ENCODE measurements at regions not wholly inside any gene's neighbourhood (a gene's known extent, or its start where the extent isn't known, plus 50 kb on each side); places are given as distances from the start of the nearest gene placed in this dataset.
"Not testable (repeated sequence)": the region's sequence is repeated elsewhere in the genome, so short reads cannot be mapped to it uniquely, and the experiment has no call there.

GRCh38 chr18:22602456-22602855, 184.7 kb upstream of the CTAGE1 start:
- H3K9me3 Mint-ChIP-seq; H3K36me3 Mint-ChIP-seq (ENCODE audit: low read depth); H3K27me3 Mint-ChIP-seq; DNase-seq; H3K4me1 Mint-ChIP-seq (ENCODE audit: low read depth); H3K27ac Mint-ChIP-seq; H3K4me3 Mint-ChIP-seq: not testable (repeated sequence)

GRCh38 chr18:22603902-22604301, 186.2 kb upstream of the CTAGE1 start:
- no peaks in the 10 kb centered on the region for H3K36me3 Mint-ChIP-seq (ENCODE audit: low read depth)
- H3K9me3 Mint-ChIP-seq, result no peaks in the 10 kb centered on the region
- H3K27ac Mint-ChIP-seq, result no peak overlapping the region
- no peak for DNase-seq
- no peaks in the 10 kb centered on the region for H3K4me1 Mint-ChIP-seq (ENCODE audit: low read depth)
- H3K27me3 Mint-ChIP-seq, result peaks cover 6% of the 10 kb centered on the region
- H3K4me3 Mint-ChIP-seq, result no peak overlapping the region

- Mint-ChIP-seq H3K4me3 (no peak overlapping the region), H3K9me3 (no peaks in the 10 kb centered on the region), H3K36me3 (ENCODE audit: low read depth) (no peaks in the 10 kb centered on the region), H3K27me3 (peaks cover 3% of the 10 kb centered on the region), H3K4me1 (ENCODE audit: low read depth) (no peaks in the 10 kb centered on the region), H3K27ac (no peak overlapping the region)
- no peak for DNase-seq
Observed at GRCh38 chr18:22604390-22604985, 186.8 kb upstream of the CTAGE1 start.

GRCh38 chr18:22604986-22605421, 187.3 kb upstream of the CTAGE1 start:
- no peaks in the 10 kb centered on the region for H3K36me3 Mint-ChIP-seq (ENCODE audit: low read depth)
- no peak for DNase-seq
- H3K4me1 Mint-ChIP-seq (ENCODE audit: low read depth), result no peaks in the 10 kb centered on the region
- no peaks in the 10 kb centered on the region for H3K9me3 Mint-ChIP-seq
- peaks cover 3% of the 10 kb centered on the region for H3K27me3 Mint-ChIP-seq
- H3K27ac Mint-ChIP-seq, result no peak overlapping the region
- H3K4me3 Mint-ChIP-seq, result no peak overlapping the region

- Mint-ChIP-seq H3K4me3 (no peak overlapping the region), H3K9me3 (no peaks in the 10 kb centered on the region), H3K27me3 (peaks cover under 1% of the 10 kb centered on the region), H3K36me3 (ENCODE audit: low read depth) (no peaks in the 10 kb centered on the region), H3K4me1 (ENCODE audit: low read depth) (no peaks in the 10 kb centered on the region), H3K27ac (no peak overlapping the region)
- no peak for DNase-seq
Observed at GRCh38 chr18:22605736-22606135, 188.0 kb upstream of the CTAGE1 start.

- Mint-ChIP-seq H3K27me3 (no peaks in the 10 kb centered on the region), H3K9me3 (no peaks in the 10 kb centered on the region), H3K4me1 (ENCODE audit: low read depth) (no peaks in the 10 kb centered on the region), H3K36me3 (ENCODE audit: low read depth) (no peaks in the 10 kb centered on the region), H3K27ac (no peak overlapping the region), H3K4me3 (no peak overlapping the region)
- no peak for DNase-seq
Observed at GRCh38 chr18:22606563-22607283, 189.0 kb upstream of the CTAGE1 start.

GRCh38 chr18:22607284-22607635, 189.5 kb upstream of the CTAGE1 start:
- no peaks in the 10 kb centered on the region for H3K27me3 Mint-ChIP-seq
- H3K27ac Mint-ChIP-seq, result no peak overlapping the region
- no peak for DNase-seq
- no peak overlapping the region for H3K4me3 Mint-ChIP-seq
- H3K9me3 Mint-ChIP-seq, result no peaks in the 10 kb centered on the region
- no peaks in the 10 kb centered on the region for H3K4me1 Mint-ChIP-seq (ENCODE audit: low read depth)
- H3K36me3 Mint-ChIP-seq (ENCODE audit: low read depth), result no peaks in the 10 kb centered on the region

- no peaks in the 10 kb centered on the region for H3K4me1 Mint-ChIP-seq (ENCODE audit: low read depth)
- no peak overlapping the region for H3K27ac Mint-ChIP-seq
- H3K36me3 Mint-ChIP-seq (ENCODE audit: low read depth), result no peaks in the 10 kb centered on the region
- H3K4me3 Mint-ChIP-seq, result no peak overlapping the region
- no peaks in the 10 kb centered on the region for H3K27me3 Mint-ChIP-seq
- DNase-seq, result no peak
- H3K9me3 Mint-ChIP-seq, result no peaks in the 10 kb centered on the region
Observed at GRCh38 chr18:22608847-22609246, 191.1 kb upstream of the CTAGE1 start.

GRCh38 chr18:22609642-22610041, 191.9 kb upstream of the CTAGE1 start:
- H3K4me3 Mint-ChIP-seq, result no peak overlapping the region
- DNase-seq, result no peak
- H3K27ac Mint-ChIP-seq, result no peak overlapping the region
- H3K4me1 Mint-ChIP-seq (ENCODE audit: low read depth), result no peaks in the 10 kb centered on the region
- H3K9me3 Mint-ChIP-seq, result no peaks in the 10 kb centered on the region
- no peaks in the 10 kb centered on the region for H3K27me3 Mint-ChIP-seq
- H3K36me3 Mint-ChIP-seq (ENCODE audit: low read depth), result no peaks in the 10 kb centered on the region

- Mint-ChIP-seq H3K27ac (no peak overlapping the region), H3K9me3 (no peaks in the 10 kb centered on the region), H3K4me1 (ENCODE audit: low read depth) (no peaks in the 10 kb centered on the region), H3K4me3 (no peak overlapping the region), H3K27me3 (no peaks in the 10 kb centered on the region), H3K36me3 (ENCODE audit: low read depth) (no peaks in the 10 kb centered on the region)
- DNase-seq, result no peak
Observed at GRCh38 chr18:22613058-22613690, 195.5 kb upstream of the CTAGE1 start.

- no peaks in the 10 kb centered on the region for H3K36me3 Mint-ChIP-seq (ENCODE audit: low read depth)
- H3K9me3 Mint-ChIP-seq, result no peaks in the 10 kb centered on the region
- H3K4me1 Mint-ChIP-seq (ENCODE audit: low read depth), result no peaks in the 10 kb centered on the region
- DNase-seq, result no peak
- H3K27ac Mint-ChIP-seq, result no peak overlapping the region
- no peaks in the 10 kb centered on the region for H3K27me3 Mint-ChIP-seq
- no peak overlapping the region for H3K4me3 Mint-ChIP-seq
Observed at GRCh38 chr18:22613788-22614187, 196.1 kb upstream of the CTAGE1 start.

- H3K36me3 Mint-ChIP-seq (ENCODE audit: low read depth), result no peaks in the 10 kb centered on the region
- H3K4me1 Mint-ChIP-seq (ENCODE audit: low read depth), result no peaks in the 10 kb centered on the region
- peaks cover 5% of the 10 kb centered on the region for H3K27me3 Mint-ChIP-seq
- no peak overlapping the region for H3K4me3 Mint-ChIP-seq
- H3K27ac Mint-ChIP-seq, result no peak overlapping the region
- no peaks in the 10 kb centered on the region for H3K9me3 Mint-ChIP-seq
- no peak for DNase-seq
Observed at GRCh38 chr18:22623513-22623912, 205.8 kb upstream of the CTAGE1 start.

GRCh38 chr18:22624176-22624575, 206.5 kb upstream of the CTAGE1 start:
- no peaks in the 10 kb centered on the region for H3K4me1 Mint-ChIP-seq (ENCODE audit: low read depth)
- H3K9me3 Mint-ChIP-seq, result no peaks in the 10 kb centered on the region
- no peaks in the 10 kb centered on the region for H3K36me3 Mint-ChIP-seq (ENCODE audit: low read depth)
- no peak overlapping the region for H3K4me3 Mint-ChIP-seq
- DNase-seq, result no peak
- peaks cover 5% of the 10 kb centered on the region for H3K27me3 Mint-ChIP-seq
- no peak overlapping the region for H3K27ac Mint-ChIP-seq

GRCh38 chr18:22625406-22625805, 207.7 kb upstream of the CTAGE1 start:
- H3K9me3 Mint-ChIP-seq, result no peaks in the 10 kb centered on the region
- no peaks in the 10 kb centered on the region for H3K4me1 Mint-ChIP-seq (ENCODE audit: low read depth)
- no peaks in the 10 kb centered on the region for H3K36me3 Mint-ChIP-seq (ENCODE audit: low read depth)
- H3K27me3 Mint-ChIP-seq, result peaks cover 5% of the 10 kb centered on the region
- H3K4me3 Mint-ChIP-seq, result no peak overlapping the region
- no peak for DNase-seq
- H3K27ac Mint-ChIP-seq, result no peak overlapping the region

GRCh38 chr18:22626771-22627170, 209.1 kb upstream of the CTAGE1 start:
- no peaks in the 10 kb centered on the region for H3K4me1 Mint-ChIP-seq (ENCODE audit: low read depth)
- H3K4me3 Mint-ChIP-seq, result no peak overlapping the region
- peaks cover 5% of the 10 kb centered on the region for H3K27me3 Mint-ChIP-seq
- no peak for DNase-seq
- H3K27ac Mint-ChIP-seq, result no peak overlapping the region
- no peaks in the 10 kb centered on the region for H3K9me3 Mint-ChIP-seq
- H3K36me3 Mint-ChIP-seq (ENCODE audit: low read depth), result no peaks in the 10 kb centered on the region

All from activated T-cell treated with anti-CD3 and anti-CD28 coated beads, Interleukin-2, amount 50 U/mL, for 24 hours (primary cell).